ENCODE measurements at regions not wholly inside any gene's neighbourhood (a gene's known extent, or its start where the extent isn't known, plus 50 kb on each side); places are given as distances from the start of the nearest gene placed in this dataset.
"Not testable (repeated sequence)": the region's sequence is repeated elsewhere in the genome, so short reads cannot be mapped to it uniquely, and the experiment has no call there.

- DNase-seq (ENCODE audit: low read depth in 2 of 3, low spot score in 1 of 3): no peak
Measured at GRCh38 chr9:40909821-40910220, 218.7 kb downstream of the FOXD4L6 start.

GRCh38 chr9:40909111-40909510, 219.4 kb downstream of the FOXD4L6 start:
- not testable (repeated sequence) for DNase-seq (ENCODE audit: low read depth in 2 of 3, low spot score in 1 of 3)

- no peak for DNase-seq (ENCODE audit: low read depth in 2 of 3, low spot score in 1 of 3)
Measured at GRCh38 chr9:40907657-40908624, 220.5 kb downstream of the FOXD4L6 start.

- DNase-seq (ENCODE audit: low read depth in 2 of 3, low spot score in 1 of 3): not testable (repeated sequence)
Measured at GRCh38 chr9:40906879-40907278, 221.6 kb downstream of the FOXD4L6 start.

GRCh38 chr9:40892315-40892714, 236.2 kb downstream of the FOXD4L6 start:
- not testable (repeated sequence) for DNase-seq (ENCODE audit: low read depth in 2 of 3, low spot score in 1 of 3)

GRCh38 chr9:40885858-40886257, 242.6 kb downstream of the FOXD4L6 start:
- not testable (repeated sequence) for DNase-seq (ENCODE audit: low read depth in 2 of 3, low spot score in 1 of 3)

GRCh38 chr9:40884902-40885490, 243.5 kb downstream of the FOXD4L6 start:
- DNase-seq (ENCODE audit: low read depth in 2 of 3, low spot score in 1 of 3): not testable (repeated sequence)

GRCh38 chr9:40884072-40884901, 244.2 kb downstream of the FOXD4L6 start:
- no peak for DNase-seq (ENCODE audit: low read depth in 2 of 3, low spot score in 1 of 3)

- not testable (repeated sequence) for DNase-seq (ENCODE audit: low read depth in 2 of 3, low spot score in 1 of 3)
Measured at GRCh38 chr9:40883423-40884071, 244.9 kb downstream of the FOXD4L6 start.

- not testable (repeated sequence) for DNase-seq (ENCODE audit: low read depth in 2 of 3, low spot score in 1 of 3)
Measured at GRCh38 chr9:40873753-40874295, 254.7 kb downstream of the FOXD4L6 start.

GRCh38 chr9:40868437-40868836, 260.0 kb downstream of the FOXD4L6 start:
- DNase-seq (ENCODE audit: low read depth in 2 of 3, low spot score in 1 of 3): not testable (repeated sequence)
